SK-N-MC (cell line): ENCODE measurements at regions not wholly inside any gene's neighbourhood (a gene's known extent, or its start where the extent isn't known, plus 50 kb on each side); places are given as distances from the start of the nearest gene placed in this dataset.

Source experiments
- EZH2 ChIP-seq: fragments of 200-600 bp; sonication (generic); IDR thresholded peaks from one replicate; pipeline ENCODE4 v1.6.1; 2017; ENCODE audit warnings: antibody characterized with exemption
- FOXP2 ChIP-seq: optimal IDR thresholded peaks from 2 replicates; pipeline ENCODE3; 2011; ENCODE audit warnings: mild to moderate bottlenecking, moderate library complexity; ENCODE audit not compliant: insufficient read depth; ENCODE audit errors: extremely low read length, control extremely low read depth
- POLR2AphosphoS5 ChIP-seq: IDR thresholded peaks from 2 replicates; pipeline ENCODE4 v1.6.1; 2012; ENCODE audit warnings: mild to moderate bottlenecking, low read depth, low read length, borderline replicate concordance

GRCh38 chr4:176432811-176433540 lies 113.2 kb downstream of the SPCS3 start:
- no peak for TF ChIP-seq POLR2AphosphoS5
- no peak for TF ChIP-seq EZH2
- no peak for TF ChIP-seq FOXP2
